Stimulated activated CD8-positive, alpha-beta memory T cell treated with anti-CD3 and anti-CD28 coated beads, Interleukin-15, amount 100 ng/mL, for 24 hours (primary cell): ENCODE measurements at regions not wholly inside any gene's neighbourhood (a gene's known extent, or its start where the extent isn't known, plus 50 kb on each side); places are given as distances from the start of the nearest gene placed in this dataset.
"Not testable (repeated sequence)": the region's sequence is repeated elsewhere in the genome, so short reads cannot be mapped to it uniquely, and the experiment has no call there.

Source experiments
- DNase-seq: peaks from one replicate; pipeline ENCODE4 v3.0.0-alpha.2; 2020; ENCODE audit warnings: low read depth

DNA sequence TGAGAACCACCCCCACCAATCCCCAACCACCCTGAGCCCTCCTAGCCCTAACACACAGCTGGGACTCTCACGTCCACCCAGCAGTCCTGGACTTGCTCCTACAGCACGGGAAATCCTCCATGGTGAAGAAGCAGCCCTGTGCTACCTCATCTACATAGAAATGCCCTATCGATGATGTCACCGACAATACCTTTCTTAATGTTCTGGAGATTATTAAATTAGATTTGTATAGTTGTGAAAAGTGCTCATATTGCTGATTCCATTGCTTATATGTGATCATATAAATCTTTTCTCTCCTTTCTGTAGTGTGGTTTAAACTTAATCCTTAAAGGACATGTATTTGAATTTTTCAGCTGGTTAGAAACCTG, 97.1 kb downstream of the PPIAL4G start:
- not testable (repeated sequence) for DNase-seq

DNA sequence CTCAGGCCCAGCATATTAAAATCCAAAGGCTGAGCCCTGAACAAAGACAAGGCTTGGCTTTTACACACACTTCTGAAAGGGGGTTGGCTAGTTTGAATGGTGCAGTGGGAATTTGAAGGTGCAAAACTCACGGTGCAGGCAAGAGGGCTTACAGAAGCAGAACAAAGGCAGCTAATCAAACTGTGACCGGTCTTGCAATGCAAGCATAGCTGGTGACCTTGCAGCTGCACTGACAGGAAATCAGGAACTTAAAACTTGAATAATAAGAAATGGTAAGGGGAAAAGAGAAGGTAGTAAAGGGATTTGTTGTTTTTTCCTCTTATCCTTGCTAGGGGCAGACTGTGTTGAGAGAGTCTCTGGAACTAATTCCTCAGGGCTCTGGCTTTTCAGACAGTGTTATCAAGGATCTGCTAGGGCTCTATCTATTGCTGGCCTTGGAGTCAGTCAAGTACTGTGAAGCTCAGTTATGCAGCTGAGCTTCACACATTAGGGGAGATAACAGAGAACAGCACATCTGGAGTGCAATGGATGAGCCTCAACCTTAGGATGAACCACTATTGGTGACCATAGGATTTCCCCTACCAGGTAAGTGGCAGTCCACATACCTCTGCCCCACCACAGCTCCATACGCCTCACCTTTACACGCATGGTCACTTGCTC, 97.6 kb downstream of the PPIAL4G start:
- DNase-seq: no peak

DNA sequence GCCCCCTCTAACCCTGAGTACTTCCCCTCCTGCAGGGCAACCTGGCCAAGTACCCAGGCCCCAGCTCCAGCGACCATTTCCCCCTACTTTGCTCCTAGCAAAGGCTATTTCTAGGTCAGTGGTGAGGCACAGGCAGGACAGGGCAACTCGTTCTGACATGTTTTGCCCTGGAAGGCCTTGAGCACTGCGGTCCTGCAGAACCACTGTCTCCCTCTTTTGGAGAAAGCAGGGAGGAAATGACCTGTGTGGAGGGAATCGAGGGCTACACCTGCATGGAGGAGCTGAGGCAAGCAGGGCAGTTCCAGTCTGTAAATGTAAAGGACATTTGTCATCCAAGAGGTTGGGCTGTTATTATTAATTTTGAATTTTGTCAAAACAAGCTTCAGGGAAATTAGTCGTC, 99.1 kb downstream of the PPIAL4G start:
- DNase-seq: no peak

DNA sequence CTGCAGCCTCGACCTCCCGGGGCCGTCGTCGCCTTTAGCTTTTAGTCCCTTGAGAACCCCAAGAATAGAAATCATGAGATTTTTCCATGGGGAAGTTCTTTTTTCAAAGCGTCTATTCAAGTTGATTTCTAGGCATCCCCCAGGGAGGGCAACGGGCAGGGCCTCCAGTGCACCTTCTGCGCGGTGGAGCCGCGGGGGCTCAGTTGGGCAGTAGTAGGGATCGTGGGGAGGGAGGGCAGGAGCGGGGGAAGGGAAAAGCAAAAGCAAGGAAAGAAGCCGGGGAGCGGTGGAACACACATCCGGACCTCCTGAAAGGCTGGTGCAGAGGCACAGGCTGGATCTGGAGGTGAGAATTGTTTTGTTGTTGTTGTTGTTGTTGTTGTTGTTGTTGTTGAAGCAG, 103.4 kb downstream of the PPIAL4G start:
- no peak for DNase-seq

DNA sequence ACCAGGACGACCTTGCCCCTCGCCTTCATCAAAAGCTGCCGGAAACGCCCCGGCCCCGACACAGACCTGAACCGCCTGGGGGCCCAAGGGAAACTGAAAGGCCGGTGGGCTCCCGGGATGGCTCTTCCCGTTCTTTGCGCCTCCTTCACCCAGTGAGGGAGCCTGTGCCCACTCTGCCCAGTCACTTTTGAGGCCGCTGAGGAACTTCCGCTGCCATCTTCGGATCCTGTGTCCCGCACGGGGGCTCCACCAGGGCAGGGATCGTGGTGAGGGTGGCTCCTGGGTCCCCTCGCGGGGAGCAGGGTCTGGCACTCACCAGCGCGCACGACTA, 104.0 kb downstream of the PPIAL4G start:
- DNase-seq: no peak

DNA sequence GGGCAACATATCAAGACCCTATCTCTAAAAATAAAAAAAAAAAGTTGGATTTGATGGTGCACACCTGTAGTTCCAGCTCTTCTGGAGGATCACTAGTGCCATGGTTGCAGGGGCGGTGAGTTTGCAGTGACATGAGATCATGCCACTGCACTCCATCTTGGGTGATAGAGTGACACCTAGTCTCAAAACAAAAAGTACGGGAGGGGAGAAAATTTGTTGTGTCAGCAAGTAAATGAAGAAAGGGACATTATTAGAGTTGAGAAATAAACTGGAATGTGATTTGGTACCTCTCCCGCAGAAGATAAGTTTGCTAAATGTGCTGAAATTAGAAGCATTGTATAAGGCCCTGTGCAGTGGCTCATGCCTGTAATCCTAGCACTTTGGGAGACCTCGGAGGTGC, 105.1 kb downstream of the PPIAL4G start:
- not testable (repeated sequence) for DNase-seq

DNA sequence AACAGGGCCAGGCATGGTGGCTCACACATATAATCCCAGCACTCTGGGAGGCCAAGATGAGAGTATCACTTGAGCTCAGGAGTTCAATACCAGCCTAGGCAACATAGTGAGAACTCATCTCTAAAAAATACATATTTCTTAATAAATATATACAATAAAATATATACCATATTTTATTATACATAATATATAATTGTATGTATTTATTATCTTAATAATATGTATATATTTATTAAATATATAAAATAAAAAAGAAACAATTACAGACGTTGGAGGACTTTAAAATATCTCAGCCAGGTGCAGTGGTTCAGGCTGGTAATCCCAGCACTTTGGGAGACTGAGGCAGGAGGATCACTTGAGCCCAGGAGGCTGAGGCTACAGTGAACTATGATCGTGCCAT, 106.1 kb downstream of the PPIAL4G start:
- DNase-seq: not testable (repeated sequence)

DNA sequence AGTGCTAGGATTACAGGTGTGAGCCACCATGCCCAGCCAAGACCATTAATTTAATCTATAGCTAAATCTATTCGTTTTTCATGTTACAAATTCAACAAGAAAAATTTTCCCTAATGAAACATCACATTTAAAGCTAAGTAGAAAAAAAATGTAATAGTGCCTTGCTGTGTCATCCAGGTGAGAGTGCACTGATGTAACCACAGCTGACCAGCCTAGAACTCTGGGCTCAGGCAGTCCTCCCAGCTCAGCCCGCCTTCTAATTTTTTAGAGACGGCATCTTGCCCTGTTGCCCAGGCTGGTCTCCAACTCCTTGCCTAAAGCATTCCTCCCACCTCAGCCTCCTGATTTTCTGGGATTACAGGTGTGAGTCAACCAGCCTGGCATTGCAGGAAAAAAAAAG, 109.0 kb downstream of the PPIAL4G start:
- DNase-seq: no peak

DNA sequence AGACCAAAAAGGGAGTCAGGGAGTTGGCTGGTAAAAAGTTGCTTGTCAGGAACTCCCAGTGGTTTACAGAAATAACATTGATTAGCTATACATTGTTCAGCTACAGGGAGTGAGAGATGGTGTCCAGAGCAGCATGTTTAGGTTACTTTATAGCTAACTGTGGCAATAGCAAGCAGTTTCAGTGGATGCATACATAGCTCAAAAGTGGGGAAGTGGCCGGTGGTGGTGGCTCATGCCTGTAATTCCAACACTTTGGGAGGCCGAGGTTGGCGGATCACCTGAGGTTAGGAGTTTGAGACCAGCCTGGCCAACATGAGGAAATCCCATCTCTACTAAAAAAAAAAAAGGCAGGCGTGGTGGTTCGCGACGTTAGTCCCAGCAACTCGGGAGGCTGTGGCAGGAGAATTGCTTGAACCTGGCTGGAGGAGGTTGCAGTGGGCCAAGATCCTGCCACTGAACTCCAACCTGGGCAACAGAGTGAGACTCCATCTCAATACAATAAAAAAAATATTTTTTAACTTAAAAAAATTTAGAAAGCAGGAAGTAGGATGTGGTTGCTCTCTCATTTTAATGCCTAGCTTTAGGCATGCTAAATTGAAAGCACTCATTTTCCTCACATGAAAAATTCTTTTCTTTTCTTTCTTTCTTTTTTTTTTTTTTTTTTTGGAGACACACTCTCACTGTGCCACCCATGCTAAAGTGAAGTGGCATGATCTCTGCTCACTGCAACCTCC, 109.7 kb downstream of the PPIAL4G start:
- no peak for DNase-seq

DNA sequence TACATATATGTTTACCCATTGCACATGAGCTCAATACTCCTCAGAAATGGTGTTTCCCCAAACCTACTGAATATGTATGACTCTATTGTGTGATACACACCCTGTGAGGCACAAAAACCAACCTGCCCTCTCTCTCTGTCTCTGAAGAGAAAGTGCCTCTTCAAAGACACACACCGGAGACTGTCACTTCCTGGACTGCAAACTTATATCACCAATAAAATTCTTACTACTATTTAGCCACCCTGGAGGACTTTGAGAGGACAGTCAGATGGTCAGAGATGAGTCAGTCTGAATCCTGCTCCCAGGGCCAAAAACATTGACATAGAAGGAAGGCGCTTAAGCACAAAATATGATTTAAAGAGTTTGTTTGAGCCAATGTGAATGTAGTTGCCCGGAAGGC, 110.4 kb downstream of the PPIAL4G start:
- no peak for DNase-seq

DNA sequence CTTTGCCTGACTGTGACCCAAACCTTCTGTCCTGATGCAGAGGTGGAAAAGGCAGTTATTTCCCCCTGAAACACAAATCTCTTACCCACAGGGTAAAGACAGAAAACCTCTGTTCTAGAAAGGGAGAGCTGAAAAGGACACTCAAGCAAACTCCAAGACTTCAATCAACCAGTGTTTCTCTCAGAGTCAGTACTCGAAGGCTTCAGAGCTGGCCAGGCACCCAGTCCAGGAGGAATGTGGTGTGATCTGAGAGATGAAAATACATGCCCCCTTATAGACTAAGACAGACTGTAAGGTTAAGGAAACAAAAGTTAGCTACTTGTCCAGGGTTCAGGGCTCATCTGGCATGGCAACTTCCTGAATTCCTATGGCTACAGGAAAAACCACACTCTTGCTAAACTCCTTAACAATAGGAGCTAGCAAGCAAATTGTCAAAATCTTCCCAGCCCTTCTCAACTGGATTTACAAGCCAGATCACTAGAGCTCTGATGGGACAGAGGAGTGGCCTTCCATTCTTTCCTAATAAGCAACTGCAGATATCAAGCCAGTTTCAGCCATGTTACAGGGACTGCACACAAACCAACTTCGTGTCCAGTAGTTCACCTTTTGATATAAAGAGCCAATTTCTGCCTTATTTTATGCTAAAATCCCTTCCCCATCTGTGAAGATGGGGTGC, 110.9 kb downstream of the PPIAL4G start:
- not testable (repeated sequence) for DNase-seq

DNA sequence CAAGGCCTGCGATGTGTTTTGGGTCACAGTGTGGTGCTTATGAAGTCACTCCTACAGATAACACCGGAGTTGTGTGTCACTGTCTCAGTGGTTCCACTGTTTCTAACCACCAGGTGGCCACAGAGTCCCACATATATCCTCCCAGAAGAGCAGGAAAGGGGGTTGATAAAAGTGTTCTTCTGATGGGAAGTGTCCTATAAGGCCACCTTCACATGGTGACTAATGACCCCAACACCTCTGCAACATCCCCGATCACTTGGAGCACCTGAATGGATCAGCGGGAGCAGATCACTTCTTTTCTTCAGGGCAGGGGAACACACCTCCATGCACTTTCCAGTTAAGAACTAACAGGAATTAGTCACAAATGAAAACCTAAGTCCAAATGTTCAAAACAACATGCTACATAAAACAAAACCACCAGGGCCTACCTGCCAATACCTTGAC, 111.5 kb downstream of the PPIAL4G start:
- DNase-seq: not testable (repeated sequence)

DNA sequence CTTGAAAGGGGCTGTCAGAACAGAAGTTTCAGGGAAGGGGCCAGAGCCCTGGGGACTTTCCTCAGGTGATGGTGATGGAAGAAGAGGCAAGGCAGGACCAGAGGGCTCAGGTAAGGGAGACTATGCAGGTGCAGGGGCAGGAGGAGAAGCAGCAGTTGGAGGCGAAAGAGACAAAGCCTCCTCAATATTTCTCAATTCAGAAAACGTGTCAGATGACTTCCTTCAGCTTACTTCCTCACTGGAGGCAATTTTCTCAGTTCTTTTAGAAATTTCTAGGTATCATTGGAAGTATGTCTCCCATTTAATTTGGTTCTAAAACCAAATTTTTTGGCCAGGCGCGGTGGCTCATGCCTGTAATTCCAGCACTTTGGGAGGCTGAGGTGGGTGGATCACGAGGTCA, 112.4 kb downstream of the PPIAL4G start:
- not testable (repeated sequence) for DNase-seq

DNA sequence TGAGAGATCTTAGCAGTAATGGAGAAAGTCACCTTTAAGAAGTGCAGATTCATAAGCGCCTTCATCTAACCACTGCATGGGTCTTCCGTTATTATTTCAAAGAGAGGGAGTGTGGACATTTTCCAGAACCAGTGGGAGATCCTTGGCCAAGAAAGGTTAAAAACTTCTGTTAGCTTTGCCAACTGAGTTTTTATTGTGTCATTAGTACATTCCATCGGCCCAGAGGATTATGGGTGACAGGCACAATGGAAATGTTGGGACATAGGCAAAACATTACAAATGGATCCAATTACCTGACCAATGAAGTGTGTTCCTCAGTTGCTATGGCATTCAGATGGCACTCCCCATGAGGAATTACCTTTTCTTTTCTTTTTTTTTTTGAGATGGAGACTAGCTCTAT, 115.5 kb downstream of the PPIAL4G start:
- no peak for DNase-seq

DNA sequence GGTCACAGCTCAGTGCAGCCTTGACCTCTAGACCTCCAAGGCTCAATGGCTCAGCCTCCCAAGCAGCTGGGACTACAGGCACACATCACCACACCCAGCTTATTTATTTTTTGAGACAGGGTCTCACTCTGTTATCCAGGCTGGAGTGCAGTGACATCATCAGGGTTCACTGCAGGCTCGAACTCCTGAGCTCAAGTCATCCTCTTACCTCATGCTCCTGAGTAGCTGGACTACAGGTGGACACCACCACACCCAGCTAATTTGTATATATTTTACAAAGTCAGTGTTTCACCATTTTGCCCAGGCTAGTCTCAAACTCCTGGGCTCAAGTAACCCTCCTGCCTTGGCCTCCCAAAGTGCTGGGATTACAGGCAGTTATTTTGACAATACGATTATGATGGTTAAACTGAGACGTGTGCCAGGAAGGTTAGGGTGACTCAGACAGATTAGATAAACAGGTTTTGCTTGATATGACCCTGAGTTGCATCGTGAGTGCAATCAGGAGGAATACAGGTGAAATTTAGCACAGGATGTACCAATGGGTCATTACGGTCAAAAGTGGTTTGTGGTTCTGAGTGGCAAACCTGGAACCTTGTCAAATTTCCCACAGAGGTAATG, 116.9 kb downstream of the PPIAL4G start:
- not testable (repeated sequence) for DNase-seq

DNA sequence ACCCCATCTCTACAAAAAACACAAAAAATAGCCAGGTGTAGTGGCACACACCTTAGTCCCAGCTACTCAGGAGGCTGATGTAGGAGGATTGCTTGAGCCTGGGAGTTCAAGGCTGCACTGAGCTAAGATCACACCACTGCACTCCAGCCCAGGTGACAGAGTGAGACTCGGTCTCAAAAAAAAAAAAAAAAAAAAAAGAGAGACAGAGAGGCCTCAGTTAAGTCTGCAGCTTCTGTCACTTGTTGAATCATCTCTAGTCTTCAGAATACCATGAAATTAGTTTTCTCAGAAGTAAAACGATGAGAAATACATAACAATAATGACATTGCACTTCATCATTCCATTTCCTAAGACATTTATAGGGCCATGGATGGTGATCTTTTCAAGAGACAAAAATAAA, 118.0 kb downstream of the PPIAL4G start:
- not testable (repeated sequence) for DNase-seq

DNA sequence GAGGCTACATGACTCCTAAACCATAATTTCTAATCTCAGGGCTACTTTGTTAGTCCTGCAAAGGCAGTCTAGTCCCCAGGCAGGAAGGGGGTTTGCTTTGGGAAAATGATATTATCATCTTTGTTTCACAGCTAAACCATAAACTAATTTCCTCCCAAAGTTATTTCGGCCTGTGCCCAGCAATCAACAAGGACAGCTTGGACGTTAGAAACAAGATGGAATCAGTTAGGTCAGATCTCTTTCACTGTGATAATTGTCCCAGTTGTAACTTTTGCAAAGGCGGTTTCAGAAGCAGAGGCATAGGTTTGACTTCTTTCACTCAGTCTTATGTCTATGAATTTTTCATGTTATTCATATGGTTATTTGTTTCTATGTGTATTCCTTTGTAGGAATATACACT, 119.1 kb downstream of the PPIAL4G start:
- DNase-seq: not testable (repeated sequence)

DNA sequence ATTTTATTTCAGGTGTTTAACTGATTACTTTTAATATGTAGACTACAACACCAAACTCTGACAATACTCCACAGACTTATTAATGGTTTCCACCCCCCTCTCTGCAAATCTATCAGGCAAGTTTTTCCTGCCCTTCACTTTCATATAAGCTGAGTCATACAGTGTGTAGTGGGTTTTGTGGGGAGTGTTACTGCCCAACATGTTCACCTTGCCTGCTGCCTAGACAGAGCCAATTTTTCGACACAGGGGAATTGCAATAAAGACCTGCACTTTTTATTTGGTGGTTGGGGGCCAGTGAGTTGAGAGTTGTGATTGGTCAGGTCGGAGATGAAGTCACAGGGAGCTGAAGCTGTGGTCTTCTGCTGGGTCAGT, 119.7 kb downstream of the PPIAL4G start:
- no peak for DNase-seq

DNA sequence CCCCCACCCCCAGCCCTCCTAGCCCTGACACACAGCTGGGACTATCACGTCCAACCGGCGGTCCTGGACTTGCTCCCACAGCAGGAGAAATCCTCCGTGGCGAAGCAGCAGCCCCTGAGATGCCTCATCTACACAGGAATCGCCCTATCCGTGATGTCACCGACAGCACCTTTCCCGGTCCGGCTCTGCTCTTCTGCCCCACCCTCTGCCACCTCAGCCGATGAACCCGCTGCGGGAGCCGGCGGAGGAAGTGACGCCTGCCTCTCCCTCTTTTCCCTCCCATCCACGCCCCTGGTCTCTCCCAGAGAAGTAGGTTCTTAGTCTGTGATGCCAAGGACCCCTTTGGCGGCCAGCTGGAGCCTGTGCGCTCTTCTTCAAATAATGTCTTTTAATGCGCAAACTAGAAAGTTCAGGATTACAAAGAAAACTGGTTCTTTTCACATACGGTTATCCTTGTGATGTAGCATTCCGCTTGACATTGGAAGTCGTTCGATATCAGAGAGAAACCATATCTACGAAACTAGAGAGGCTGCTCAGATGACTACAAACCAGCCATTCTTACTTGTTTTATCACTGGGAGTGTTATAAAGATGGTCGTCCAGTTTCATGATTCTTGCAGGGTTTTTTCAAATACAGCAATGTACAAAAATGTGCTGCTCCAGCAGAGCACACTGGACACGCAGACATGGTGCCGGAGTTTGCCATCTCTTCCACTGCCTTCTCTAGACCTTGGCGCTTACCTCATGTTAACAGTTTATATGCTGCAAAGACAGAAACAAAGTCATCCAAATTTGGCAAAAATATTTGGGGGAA, 120.3 kb downstream of the PPIAL4G start:
- peak; percentile 21 for DNase-seq

DNA sequence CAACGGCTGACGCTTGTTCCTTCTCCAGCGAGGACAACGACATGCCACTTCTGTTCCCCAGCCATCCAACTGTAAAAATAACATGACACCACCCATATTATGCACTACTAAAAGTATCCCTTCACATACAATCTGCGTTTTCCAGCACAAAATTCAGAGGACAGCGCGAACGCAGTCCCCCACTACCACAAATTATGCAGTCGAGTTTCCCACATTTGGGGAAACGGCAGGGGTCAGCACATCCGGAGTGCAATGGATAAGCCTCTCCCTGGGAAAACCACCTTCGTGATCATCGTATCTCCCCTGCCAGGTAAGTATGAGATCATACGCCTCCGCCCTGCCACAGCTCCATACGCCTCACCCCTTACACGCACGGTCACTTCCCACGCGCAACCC, 120.9 kb downstream of the PPIAL4G start:
- no peak for DNase-seq

DNA sequence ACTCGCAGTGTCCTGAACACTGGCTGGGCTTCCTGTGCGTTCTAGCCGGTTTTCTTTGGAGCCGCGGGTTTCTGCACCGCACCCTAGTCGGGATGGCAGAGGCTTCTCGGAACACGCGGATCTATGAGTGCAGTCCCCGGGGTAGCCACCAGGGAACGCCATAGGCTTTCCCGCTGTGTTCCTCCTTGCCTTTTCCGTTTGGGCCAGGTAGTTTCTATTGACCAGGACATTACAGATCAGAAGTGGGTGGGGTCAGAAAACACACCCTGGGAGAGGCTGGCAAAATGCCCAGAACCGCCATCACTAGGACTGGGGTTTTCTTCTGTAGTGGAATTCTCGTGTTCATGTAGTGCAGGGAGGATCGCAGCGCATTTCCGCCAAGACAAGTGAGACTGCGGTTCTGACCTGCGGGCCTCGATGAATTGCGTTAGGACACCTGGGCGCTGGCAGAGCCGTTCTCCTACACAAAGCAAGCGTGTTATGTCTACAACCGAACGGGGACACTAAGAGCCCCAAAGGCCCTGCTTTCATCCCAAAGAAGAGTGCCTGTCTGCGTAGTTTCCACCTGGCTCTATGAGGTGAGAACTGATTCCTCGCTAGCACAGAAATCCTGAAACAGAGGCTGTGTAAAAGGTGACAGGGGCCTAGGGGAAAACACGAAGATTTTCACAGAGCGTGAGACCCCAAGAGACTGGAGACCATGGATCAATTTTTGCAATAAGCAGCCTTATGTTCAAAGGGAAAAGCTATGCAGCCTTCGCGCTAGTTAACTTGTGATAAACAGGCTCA, 121.5 kb downstream of the PPIAL4G start:
- DNase-seq: not testable (repeated sequence)
